ENCODE measurements at regions not wholly inside any gene's neighbourhood (a gene's known extent, or its start where the extent isn't known, plus 50 kb on each side); places are given as distances from the start of the nearest gene placed in this dataset.
"Not testable (repeated sequence)": the region's sequence is repeated elsewhere in the genome, so short reads cannot be mapped to it uniquely, and the experiment has no call there.

- TF ChIP-seq, protein P1, sequence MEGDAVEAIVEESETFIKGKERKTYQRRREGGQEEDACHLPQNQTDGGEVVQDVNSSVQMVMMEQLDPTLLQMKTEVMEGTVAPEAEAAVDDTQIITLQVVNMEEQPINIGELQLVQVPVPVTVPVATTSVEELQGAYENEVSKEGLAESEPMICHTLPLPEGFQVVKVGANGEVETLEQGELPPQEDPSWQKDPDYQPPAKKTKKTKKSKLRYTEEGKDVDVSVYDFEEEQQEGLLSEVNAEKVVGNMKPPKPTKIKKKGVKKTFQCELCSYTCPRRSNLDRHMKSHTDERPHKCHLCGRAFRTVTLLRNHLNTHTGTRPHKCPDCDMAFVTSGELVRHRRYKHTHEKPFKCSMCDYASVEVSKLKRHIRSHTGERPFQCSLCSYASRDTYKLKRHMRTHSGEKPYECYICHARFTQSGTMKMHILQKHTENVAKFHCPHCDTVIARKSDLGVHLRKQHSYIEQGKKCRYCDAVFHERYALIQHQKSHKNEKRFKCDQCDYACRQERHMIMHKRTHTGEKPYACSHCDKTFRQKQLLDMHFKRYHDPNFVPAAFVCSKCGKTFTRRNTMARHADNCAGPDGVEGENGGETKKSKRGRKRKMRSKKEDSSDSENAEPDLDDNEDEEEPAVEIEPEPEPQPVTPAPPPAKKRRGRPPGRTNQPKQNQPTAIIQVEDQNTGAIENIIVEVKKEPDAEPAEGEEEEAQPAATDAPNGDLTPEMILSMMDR (conservative IDR thresholded peaks at IDR 0.05; ENCODE audit: low read length) = no peak
- H3K4me3 ChIP-seq (ENCODE audit: low read length) = no peak overlapping the region
- DNase-seq (ENCODE audit: low read depth) = no peak
Measured at GRCh38 chr12:104906695-104907094, 51.4 kb downstream of the SLC41A2 start.

- H3K4me3 ChIP-seq (ENCODE audit: low read length); DNase-seq (ENCODE audit: low read depth): not testable (repeated sequence)
Measured at GRCh38 chr12:104905446-104905845, 52.6 kb downstream of the SLC41A2 start.

DNA sequence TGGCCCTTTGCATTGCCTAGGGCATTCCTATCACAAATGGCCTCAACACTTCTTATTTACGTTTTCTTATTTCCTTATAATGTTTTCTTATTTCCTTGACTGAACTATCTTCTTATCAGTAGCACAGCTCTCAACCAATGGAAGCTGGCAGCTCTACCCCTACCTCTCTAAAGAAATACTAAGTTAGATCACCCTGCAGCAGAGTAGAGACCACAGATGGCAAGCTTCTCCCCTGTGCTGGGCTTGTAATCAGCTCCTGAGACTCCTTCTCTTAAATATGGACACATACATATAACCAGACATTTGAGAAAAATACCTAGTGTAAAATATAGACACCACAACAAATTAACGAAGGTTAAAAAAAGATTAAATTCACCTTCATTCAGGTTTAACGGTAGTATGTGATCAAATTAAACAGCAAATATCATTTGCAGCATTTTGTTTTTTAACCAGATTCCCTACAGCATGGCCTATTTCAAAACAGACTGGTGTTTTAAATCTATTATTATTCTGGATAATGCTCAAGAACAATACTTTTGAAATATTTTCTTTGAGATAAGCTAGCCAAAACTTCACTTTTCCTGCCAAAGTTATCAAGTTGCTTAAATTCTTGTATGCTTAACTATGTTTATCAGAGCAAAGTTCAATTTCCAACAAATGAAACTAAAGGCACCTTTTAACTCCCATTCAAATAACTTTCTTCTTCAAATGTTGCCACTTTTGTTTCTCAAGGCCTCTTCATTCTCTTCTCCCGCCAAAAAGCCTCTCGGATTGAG, 54.3 kb downstream of the SLC41A2 start:
- TF ChIP-seq, protein P1 (conservative IDR thresholded peaks at IDR 0.05; ENCODE audit: low read length) = no peak

DNA sequence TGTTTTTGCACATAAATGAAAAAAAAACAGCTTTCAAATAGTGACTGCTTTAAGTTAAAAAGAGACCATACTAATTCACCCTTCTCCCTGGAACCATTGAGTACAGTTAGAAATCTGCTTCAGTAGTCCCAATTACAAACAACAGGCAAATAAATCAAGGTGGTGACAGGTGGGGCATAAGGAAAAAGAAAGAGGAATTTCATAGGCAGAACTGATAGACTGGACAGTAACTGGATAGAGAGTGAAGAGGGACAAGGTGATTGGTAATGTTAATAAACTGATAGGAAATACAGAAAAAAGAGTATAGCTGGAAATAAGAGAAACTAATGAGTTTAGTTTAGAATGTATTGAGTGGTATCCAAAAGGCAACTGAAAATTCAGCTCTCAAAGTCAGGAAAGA, 56.0 kb downstream of the SLC41A2 start:
- TF ChIP-seq, protein P1 (conservative IDR thresholded peaks at IDR 0.05; ENCODE audit: low read length) = no peak
- DNase-seq (ENCODE audit: low read depth) = no peak
- H3K4me3 ChIP-seq (ENCODE audit: low read length) = no peak overlapping the region

More for the DNA sequence above, 54.3 kb downstream of the SLC41A2 start:
- DNase-seq (ENCODE audit: low read depth) = peak; percentile 3
- H3K4me3 ChIP-seq (ENCODE audit: low read length) = no peak overlapping the region

- H3K4me3 ChIP-seq (ENCODE audit: low read length) = no peak overlapping the region
- TF ChIP-seq, protein P1 (conservative IDR thresholded peaks at IDR 0.05; ENCODE audit: low read length) = no peak
- DNase-seq (ENCODE audit: low read depth) = no peak
Measured at GRCh38 chr12:104896710-104897109, 61.4 kb downstream of the SLC41A2 start.

GRCh38 chr12:104896146-104896545, 61.9 kb downstream of the SLC41A2 start:
- DNase-seq (ENCODE audit: low read depth) = no peak
- TF ChIP-seq, protein P1 (conservative IDR thresholded peaks at IDR 0.05; ENCODE audit: low read length) = no peak
- H3K4me3 ChIP-seq (ENCODE audit: low read length) = no peak overlapping the region

GRCh38 chr12:104895415-104895814, 62.7 kb downstream of the SLC41A2 start:
- DNase-seq (ENCODE audit: low read depth) = no peak
- TF ChIP-seq, protein P1 (conservative IDR thresholded peaks at IDR 0.05; ENCODE audit: low read length) = no peak
- H3K4me3 ChIP-seq (ENCODE audit: low read length) = no peak overlapping the region

All from AG10803 (cell line).